Skeletal muscle tissue (tissue), 3 donors: ENCODE measurements at regions not wholly inside any gene's neighbourhood (a gene's known extent, or its start where the extent isn't known, plus 50 kb on each side); places are given as distances from the start of the nearest gene placed in this dataset.

Experiments
- H3K27ac ChIP-seq: one replicate; pipeline ENCODE4 v1.7.0; 2013; ENCODE audit warnings: mild to moderate bottlenecking, low read depth, low read length, inconsistent platforms
- H3K27me3 ChIP-seq, 3 donors: one replicate each; pipeline ENCODE4 v1.7.0; 2013; ENCODE audit warnings: low read length in 3 of 3; ENCODE audit not compliant: control insufficient read depth in 3 of 3, insufficient read depth in 3 of 3
- H3K36me3 ChIP-seq, 3 donors: one replicate each; pipeline ENCODE4 v1.7.0; 2013; ENCODE audit warnings: low read length in 3 of 3; ENCODE audit not compliant: control insufficient read depth in 3 of 3, insufficient read depth in 3 of 3
- H3K4me1 ChIP-seq, 3 donors: one replicate each; pipeline ENCODE4 v1.7.0; 2013; ENCODE audit warnings: low read length in 3 of 3, mild to moderate bottlenecking in 3 of 3; ENCODE audit not compliant: control insufficient read depth in 3 of 3, insufficient read depth in 3 of 3
- H3K4me3 ChIP-seq, 3 donors: one replicate each; pipeline ENCODE4 v1.7.0; 2013; ENCODE audit warnings: low read length in 3 of 3
- H3K9ac ChIP-seq, 3 donors: one replicate each; pipeline ENCODE4 v1.7.0; 2013; ENCODE audit warnings: low read length in 3 of 3, mild to moderate bottlenecking in 3 of 3, moderate library complexity in 2 of 3, low read depth in 1 of 3
- H3K9me3 ChIP-seq, 3 donors: one replicate each; pipeline ENCODE4 v1.7.0; 2013; ENCODE audit warnings: low read length in 3 of 3; ENCODE audit not compliant: control insufficient read depth in 3 of 3
- donor health status: Osteomylitis.

DNA sequence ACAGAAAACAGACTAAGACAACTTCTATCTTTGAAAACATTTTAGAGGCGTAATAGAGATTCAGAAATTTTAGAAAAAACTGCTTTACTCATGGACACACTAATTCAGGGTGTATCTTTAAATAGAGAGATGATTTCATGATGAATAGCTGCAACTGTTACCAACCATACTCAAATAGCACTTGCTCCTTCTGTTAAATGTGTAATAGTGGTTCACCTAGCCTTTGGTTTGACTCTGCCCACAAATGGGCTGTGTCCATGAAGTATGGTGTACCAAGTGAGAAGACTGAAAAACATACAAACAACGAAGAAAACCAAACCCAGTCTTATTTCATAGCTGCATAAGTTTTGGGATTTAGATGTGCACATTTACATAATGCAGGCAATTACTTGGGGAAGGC is 610.6 kb downstream of the PLCL1 start:
- H3K4me3 ChIP-seq: no peak overlapping the region
- H3K36me3 ChIP-seq: no peaks in the 10 kb centered on the region
- H3K4me1 ChIP-seq: no peaks in the 10 kb centered on the region
- no peak overlapping the region for H3K9ac ChIP-seq
- H3K27ac ChIP-seq: no peak overlapping the region
- H3K9me3 ChIP-seq: no peaks in the 10 kb centered on the region
- H3K27me3 ChIP-seq: no peaks in the 10 kb centered on the region

DNA sequence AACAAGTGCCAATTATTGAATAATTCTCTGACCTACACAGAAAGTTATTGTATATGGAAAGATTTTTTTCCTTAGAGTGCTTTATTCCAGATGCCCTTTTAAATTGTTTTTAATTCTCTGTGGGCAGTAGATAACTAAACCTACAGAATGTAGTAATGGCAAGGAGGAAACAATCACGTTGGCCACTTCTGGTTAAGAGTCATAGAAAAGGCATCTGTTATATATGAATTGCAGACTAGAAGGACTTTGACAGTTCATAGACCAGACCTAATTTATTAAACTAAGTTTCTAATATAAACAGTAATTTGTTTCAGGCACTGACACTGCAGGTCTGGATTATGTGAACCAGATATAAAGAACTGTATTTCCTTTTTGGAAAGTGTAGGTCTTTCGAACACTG is 607.5 kb downstream of the PLCL1 start:
- H3K36me3 ChIP-seq: no peaks in the 10 kb centered on the region
- no peaks in the 10 kb centered on the region for H3K9me3 ChIP-seq
- H3K4me3 ChIP-seq: no peak overlapping the region
- H3K27ac ChIP-seq: no peak overlapping the region
- H3K27me3 ChIP-seq: no peaks in the 10 kb centered on the region
- no peaks in the 10 kb centered on the region for H3K4me1 ChIP-seq
- H3K9ac ChIP-seq: no peak overlapping the region

DNA sequence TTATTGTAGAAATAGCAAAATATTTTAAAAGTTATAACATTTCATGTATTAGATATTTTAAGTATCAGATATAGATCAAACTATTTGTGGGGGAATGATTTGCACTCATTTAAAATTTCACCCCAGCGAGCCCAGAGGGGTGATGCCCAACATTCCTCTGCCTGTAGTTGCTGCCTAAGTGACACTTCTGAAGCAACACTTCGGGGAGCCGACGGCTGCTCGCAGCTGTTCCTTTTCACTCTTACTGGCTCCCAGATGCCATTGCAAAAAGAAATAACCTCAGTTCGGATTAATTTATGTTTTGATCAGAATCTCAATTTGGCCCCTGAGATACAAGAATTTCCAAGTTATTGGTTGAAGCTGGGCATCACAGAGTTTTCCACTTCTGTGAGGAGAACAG is 603.8 kb downstream of the PLCL1 start:
- no peak overlapping the region for H3K9ac ChIP-seq
- no peaks in the 10 kb centered on the region for H3K36me3 ChIP-seq

DNA sequence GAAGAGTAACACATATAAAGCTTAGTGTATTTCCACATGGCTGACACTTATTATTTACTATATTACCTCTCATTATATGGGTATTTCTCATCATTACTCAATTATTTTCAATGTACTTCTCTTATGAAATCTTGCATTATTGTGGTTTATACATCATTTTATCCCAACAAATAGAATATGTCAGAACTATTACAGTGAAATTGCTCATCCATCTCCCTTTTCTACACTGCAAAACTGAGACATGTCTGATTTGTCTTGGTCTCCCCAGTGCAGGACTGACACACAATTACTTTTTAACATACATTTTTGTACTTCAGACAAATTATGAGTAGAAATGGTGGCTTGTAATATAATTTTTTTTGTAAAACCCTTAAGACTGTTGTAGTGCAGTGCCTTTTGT is 600.9 kb downstream of the PLCL1 start:
- Histone ChIP-seq H3K9me3 (no peaks in the 10 kb centered on the region), H3K27ac (no peak overlapping the region), H3K4me1 (no peaks in the 10 kb centered on the region), H3K9ac (no peak overlapping the region), H3K4me3 (no peak overlapping the region), H3K27me3 (no peaks in the 10 kb centered on the region), H3K36me3 (no peaks in the 10 kb centered on the region)

More for the DNA sequence above, 603.8 kb downstream of the PLCL1 start:
- Histone ChIP-seq H3K27me3 (no peaks in the 10 kb centered on the region), H3K4me3 (no peak overlapping the region), H3K4me1 (no peaks in the 10 kb centered on the region), H3K9me3 (no peaks in the 10 kb centered on the region), H3K27ac (no peak overlapping the region)

DNA sequence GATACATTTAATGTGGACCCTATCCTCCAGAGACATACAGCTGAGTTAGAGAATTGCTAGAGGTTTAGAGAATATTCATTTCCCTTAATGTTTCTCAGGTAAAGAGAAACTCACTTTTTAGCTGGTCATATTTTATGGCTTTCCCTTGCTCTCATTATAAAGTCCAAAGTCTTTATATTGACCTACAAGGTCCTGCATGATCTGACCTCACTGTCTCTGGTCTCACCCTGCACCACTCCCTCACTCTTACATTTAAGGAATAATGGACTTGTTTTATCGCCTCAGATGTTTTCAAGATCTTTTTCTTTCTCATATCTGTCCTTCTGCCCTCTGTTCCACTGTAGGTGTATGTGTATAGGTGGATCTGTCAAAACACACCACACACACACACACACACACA is 597.3 kb downstream of the PLCL1 start:
- H3K27me3 ChIP-seq: no peaks in the 10 kb centered on the region
- H3K9me3 ChIP-seq: no peaks in the 10 kb centered on the region
- no peak overlapping the region for H3K27ac ChIP-seq
- H3K4me1 ChIP-seq: no peaks in the 10 kb centered on the region
- no peak overlapping the region for H3K4me3 ChIP-seq
- H3K36me3 ChIP-seq: no peaks in the 10 kb centered on the region
- no peak overlapping the region for H3K9ac ChIP-seq

DNA sequence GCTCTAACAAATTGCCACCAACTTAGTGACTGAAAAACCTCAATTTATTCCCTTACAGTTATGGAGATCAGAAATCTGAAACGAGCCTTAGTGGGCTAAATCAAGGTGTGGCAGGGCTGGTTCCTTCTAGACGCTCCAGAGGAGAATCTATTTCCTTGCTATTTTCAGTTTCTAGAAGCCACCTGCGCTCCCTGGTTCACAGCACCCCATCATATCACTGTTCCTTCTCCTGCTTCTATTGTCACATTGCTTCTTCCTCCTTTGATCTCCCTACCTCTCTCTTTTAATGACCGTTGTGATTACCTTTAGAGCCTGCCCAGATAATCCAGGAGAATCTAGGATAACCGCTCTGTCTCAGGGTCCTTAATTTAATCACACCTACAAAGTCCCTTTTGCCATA is 596.6 kb downstream of the PLCL1 start:
- Histone ChIP-seq H3K9ac (no peak overlapping the region), H3K9me3 (no peaks in the 10 kb centered on the region), H3K4me3 (no peak overlapping the region), H3K4me1 (no peaks in the 10 kb centered on the region), H3K27me3 (no peaks in the 10 kb centered on the region), H3K36me3 (no peaks in the 10 kb centered on the region), H3K27ac (no peak overlapping the region)

DNA sequence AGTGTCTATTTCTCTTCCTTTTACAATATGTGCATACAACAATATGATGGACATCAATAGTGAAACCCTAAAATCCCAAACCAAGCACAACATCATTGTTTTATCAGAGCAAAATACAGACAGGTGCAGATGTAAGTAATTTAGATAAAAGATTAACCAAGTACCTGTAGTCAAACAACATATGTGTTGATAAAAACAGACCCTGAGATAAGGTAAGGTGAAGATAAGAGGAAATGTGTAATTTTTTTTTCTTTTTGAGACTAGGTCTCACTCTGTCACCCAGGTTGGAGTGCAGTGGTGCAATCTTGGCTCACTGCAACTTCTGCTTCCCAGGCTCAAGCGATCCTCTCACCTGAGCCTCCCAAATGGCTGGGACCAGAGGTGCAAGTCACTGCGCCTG is 589.8 kb downstream of the PLCL1 start:
- Histone ChIP-seq H3K27me3 (no peaks in the 10 kb centered on the region), H3K4me1 (no peaks in the 10 kb centered on the region), H3K4me3 (no peak overlapping the region), H3K9me3 (no peaks in the 10 kb centered on the region), H3K36me3 (no peaks in the 10 kb centered on the region), H3K9ac (no peak overlapping the region), H3K27ac (no peak overlapping the region)

DNA sequence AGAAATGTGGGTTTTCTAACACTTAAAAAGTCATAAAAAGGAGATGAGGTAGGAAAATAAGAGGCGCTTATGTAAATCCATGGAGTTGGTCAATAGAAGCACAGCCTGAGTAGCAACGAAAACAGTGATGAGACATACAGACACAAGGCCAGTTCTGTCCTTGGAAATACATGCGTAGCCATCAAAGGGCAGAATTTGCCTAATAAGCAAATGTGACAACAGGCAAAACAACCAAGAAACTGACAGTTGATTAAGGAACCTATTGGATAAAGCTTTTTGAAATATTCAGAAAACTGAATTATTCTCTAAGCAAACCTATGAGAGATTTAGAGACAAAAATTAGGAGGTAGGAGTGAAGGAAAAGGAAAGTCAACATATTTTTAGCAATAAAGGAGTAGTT is 586.3 kb downstream of the PLCL1 start:
- no peak overlapping the region for H3K4me3 ChIP-seq
- H3K27me3 ChIP-seq: no peaks in the 10 kb centered on the region
- no peaks in the 10 kb centered on the region for H3K9me3 ChIP-seq
- H3K4me1 ChIP-seq: no peaks in the 10 kb centered on the region
- no peak overlapping the region for H3K9ac ChIP-seq
- no peak overlapping the region for H3K27ac ChIP-seq
- H3K36me3 ChIP-seq: no peaks in the 10 kb centered on the region

DNA sequence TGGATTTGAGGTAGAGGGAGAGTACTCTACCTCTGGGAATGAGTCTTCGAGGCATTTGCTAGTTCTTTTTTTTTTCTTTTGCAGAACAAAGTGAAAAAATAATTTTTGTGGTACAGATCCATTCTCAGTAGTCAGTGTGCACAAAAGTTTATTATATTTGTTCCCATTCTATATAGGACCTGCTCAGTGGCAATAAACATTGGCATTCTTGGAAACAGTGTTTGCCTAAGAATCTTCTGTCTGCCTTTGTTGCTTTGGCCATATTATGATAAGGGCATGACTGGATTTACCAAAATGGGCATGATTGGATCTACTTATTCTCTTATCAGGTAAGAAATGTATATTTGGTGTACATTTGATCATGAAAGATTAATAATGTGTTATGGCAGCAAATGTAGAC is 583.3 kb downstream of the PLCL1 start:
- no peaks in the 10 kb centered on the region for H3K27me3 ChIP-seq
- no peak overlapping the region for H3K9ac ChIP-seq
- H3K36me3 ChIP-seq: no peaks in the 10 kb centered on the region
- no peak overlapping the region for H3K27ac ChIP-seq
- no peaks in the 10 kb centered on the region for H3K4me1 ChIP-seq
- H3K4me3 ChIP-seq: no peak overlapping the region
- H3K9me3 ChIP-seq: no peaks in the 10 kb centered on the region

DNA sequence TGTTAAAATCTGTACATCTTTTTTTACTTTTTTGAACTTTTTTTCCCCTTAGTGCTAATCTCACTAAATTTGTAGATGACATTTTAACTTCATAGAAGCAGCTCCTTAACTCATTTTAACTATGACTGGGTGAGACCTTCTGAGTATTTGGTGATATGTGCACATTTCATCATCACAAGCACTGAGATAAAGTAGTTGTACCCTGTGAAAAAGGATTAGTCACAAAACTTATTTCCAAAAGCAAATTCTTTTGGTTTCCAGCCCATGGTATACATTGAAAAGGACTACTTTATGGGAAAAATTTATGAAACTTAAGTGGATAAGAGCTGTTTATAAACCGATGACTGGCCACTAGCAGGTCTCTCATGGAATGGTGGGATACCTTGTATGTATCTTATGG is 581.5 kb downstream of the PLCL1 start:
- Histone ChIP-seq H3K27me3 (no peaks in the 10 kb centered on the region), H3K9ac (no peak overlapping the region), H3K4me3 (no peak overlapping the region), H3K27ac (no peak overlapping the region), H3K36me3 (no peaks in the 10 kb centered on the region), H3K4me1 (no peaks in the 10 kb centered on the region), H3K9me3 (no peaks in the 10 kb centered on the region)

DNA sequence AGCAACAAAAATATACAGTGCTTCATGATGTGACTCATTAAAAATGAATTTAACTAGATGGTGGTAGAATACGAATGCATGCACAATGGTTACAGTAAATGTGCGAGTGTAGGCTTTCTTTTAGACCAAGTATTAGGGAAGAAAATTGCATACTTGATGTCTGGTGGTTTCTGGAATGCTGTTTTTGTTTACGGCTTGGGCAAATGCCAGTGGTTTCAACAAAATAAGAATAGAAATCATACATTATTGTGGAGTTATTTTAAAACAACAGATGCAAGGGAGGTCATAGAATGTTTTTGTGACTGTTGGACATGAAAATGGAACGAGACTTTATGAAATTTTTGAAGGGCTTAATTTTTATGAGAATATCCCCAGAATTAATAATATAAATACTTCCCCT is 580.9 kb downstream of the PLCL1 start:
- Histone ChIP-seq H3K27me3 (no peaks in the 10 kb centered on the region), H3K36me3 (no peaks in the 10 kb centered on the region), H3K4me1 (no peaks in the 10 kb centered on the region), H3K9me3 (no peaks in the 10 kb centered on the region), H3K4me3 (no peak overlapping the region), H3K27ac (no peak overlapping the region), H3K9ac (no peak overlapping the region)
